CD4-positive, alpha-beta T cell (primary cell): ENCODE measurements at regions not wholly inside any gene's neighbourhood (a gene's known extent, or its start where the extent isn't known, plus 50 kb on each side); places are given as distances from the start of the nearest gene placed in this dataset.

Source experiments
- ATAC-seq: fragments of 200-7000 bp; cut with Tn5 transposase; one replicate; pipeline ENCODE4 v1.10.0; 2022; ENCODE audit warnings: mild to moderate bottlenecking; ENCODE audit not compliant: poor library complexity
- CTCF ChIA-PET: fragments of 350-600 bp; sonication (Branson Sonifier 250); formaldehyde crosslinking; loops from one replicate; lab custom pipeline; 2021; ENCODE audit warnings: antibody characterized with exemption, inconsistent platforms; lab: Charles Lee
- POLR2A ChIA-PET: fragments of 350-600 bp; sonication (Branson Sonifier 250); formaldehyde crosslinking; loops from one replicate; lab custom pipeline; 2021; ENCODE audit warnings: antibody characterized with exemption, inconsistent platforms; lab: Charles Lee
- DNase-seq, 14 experiments: peaks; one replicate each; pipeline ENCODE4 v3.0.0-alpha.2; 2013 to 2020; ENCODE audit warnings: mixed read lengths in 2 of 14
- H3K27ac ChIP-seq, 2 donors: one replicate each; pipeline versions ENCODE4 v1.5.1 to v1.7.0; 2013; ENCODE audit warnings: low read length in 2 of 2, low read depth in 1 of 2, mild to moderate bottlenecking in 1 of 2
- H3K27me3 ChIP-seq, 2 experiments: 1 replicate in 1 of 2; 2 replicates in 1 of 2; pipeline versions ENCODE4 v1.6.1 to v1.7.0; 2013; ENCODE audit warnings: low read length in 2 of 2, control low read depth in 1 of 2, mild to moderate bottlenecking in 1 of 2, moderate library complexity in 1 of 2; ENCODE audit not compliant: insufficient read depth in 2 of 2, control insufficient read depth in 1 of 2
- H3K36me3 ChIP-seq: one replicate; pipeline ENCODE4 v1.6.1; 2013; ENCODE audit warnings: low read length, control low read depth; ENCODE audit not compliant: insufficient read depth
- H3K4me1 ChIP-seq: one replicate; pipeline ENCODE4 v1.6.1; 2013; ENCODE audit warnings: low read length, control low read depth; ENCODE audit not compliant: insufficient read depth
- H3K4me3 ChIP-seq: one replicate; pipeline ENCODE4 v1.5.1; 2013; ENCODE audit warnings: mild to moderate bottlenecking, low read length, moderate library complexity
- H3K9me3 ChIP-seq, 2 experiments: 1 replicate in 1 of 2; 2 replicates in 1 of 2; pipeline versions ENCODE4 v1.6.1 to v1.7.0; 2013; ENCODE audit warnings: low read length in 2 of 2, mild to moderate bottlenecking in 2 of 2, control low read depth in 1 of 2, moderate library complexity in 1 of 2; ENCODE audit not compliant: control insufficient read depth in 1 of 2, insufficient read depth in 1 of 2
- H3K27ac Mint-ChIP-seq: one replicate; pipeline ENCODE4 v1.8.0; 2020; ENCODE audit warnings: mixed read lengths
- H3K27me3 Mint-ChIP-seq: one replicate; pipeline ENCODE4 v1.8.0; 2021; ENCODE audit warnings: mixed read lengths
- H3K36me3 Mint-ChIP-seq: one replicate; pipeline ENCODE4 v1.8.0; 2021; ENCODE audit warnings: low read depth, mixed read lengths
- H3K4me1 Mint-ChIP-seq: one replicate; pipeline ENCODE4 v1.8.0; 2021; ENCODE audit warnings: low read depth, mixed read lengths
- H3K4me3 Mint-ChIP-seq: one replicate; pipeline ENCODE4 v1.8.0; 2020; ENCODE audit warnings: mild to moderate bottlenecking, mixed read lengths
- H3K9me3 Mint-ChIP-seq: one replicate; pipeline ENCODE4 v1.8.0; 2020; ENCODE audit warnings: mixed read lengths
- intact Hi-C, 2 experiments: fragments of 100-400 bp; cut with DNase I in 1 of 2; cut with micrococcal nuclease in 1 of 2; formaldehyde crosslinking; loops; one replicate each; pipeline versions ENCODE4 v1.15.1 to v1.9.0; 2023 to 2025; cut with DNase I, micrococcal nuclease
- TF ChIP-seq, protein P1 (sequence below): fragments of 200-600 bp; IDR thresholded peaks from one replicate; pipeline ENCODE4 v1.8.0; 2022; ENCODE audit warnings: antibody characterized with exemption, mild to moderate bottlenecking

DNA sequence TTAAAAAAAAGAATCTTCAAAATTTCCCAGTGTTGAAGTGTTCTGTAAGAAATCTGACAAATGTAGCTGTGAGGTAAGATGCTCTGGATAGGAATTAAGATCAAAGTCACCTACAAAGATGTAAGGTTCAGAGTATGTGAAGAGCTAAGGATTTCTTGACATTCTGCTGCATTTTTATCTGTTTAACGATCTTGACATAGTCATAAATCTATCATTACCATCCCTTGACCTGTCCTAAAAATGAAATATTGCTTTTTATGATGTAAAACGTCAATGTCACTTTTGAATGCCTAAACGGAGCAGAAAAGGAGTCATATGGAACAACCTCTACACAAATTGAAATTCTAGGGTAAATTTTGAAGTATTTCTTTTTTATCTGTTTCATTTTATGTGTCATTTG is 939.3 kb downstream of the CDH18 start:
- no peaks in the 10 kb centered on the region for H3K27me3 ChIP-seq
- H3K9me3 ChIP-seq: peaks cover 0 to 10% of the 10 kb centered on the region in 2 experiments
- Mint-ChIP-seq H3K4me1 (no peaks in the 10 kb centered on the region), H3K36me3 (no peaks in the 10 kb centered on the region), H3K9me3 (peaks cover 7% of the 10 kb centered on the region), H3K4me3 (no peak overlapping the region), H3K27ac (no peak overlapping the region), H3K27me3 (no peaks in the 10 kb centered on the region)
- no peaks in the 10 kb centered on the region for H3K4me1 ChIP-seq
- CTCF ChIA-PET: no interaction called here
- POLR2A ChIA-PET: no interaction called here
- intact Hi-C loops: no loop called here
- no peaks in the 10 kb centered on the region for H3K36me3 ChIP-seq
- H3K27ac ChIP-seq: no peak overlapping the region
- H3K4me3 ChIP-seq: no peak overlapping the region
- TF ChIP-seq, protein P1, sequence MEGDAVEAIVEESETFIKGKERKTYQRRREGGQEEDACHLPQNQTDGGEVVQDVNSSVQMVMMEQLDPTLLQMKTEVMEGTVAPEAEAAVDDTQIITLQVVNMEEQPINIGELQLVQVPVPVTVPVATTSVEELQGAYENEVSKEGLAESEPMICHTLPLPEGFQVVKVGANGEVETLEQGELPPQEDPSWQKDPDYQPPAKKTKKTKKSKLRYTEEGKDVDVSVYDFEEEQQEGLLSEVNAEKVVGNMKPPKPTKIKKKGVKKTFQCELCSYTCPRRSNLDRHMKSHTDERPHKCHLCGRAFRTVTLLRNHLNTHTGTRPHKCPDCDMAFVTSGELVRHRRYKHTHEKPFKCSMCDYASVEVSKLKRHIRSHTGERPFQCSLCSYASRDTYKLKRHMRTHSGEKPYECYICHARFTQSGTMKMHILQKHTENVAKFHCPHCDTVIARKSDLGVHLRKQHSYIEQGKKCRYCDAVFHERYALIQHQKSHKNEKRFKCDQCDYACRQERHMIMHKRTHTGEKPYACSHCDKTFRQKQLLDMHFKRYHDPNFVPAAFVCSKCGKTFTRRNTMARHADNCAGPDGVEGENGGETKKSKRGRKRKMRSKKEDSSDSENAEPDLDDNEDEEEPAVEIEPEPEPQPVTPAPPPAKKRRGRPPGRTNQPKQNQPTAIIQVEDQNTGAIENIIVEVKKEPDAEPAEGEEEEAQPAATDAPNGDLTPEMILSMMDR: no peak
- no peak for ATAC-seq
- no peak for DNase-seq

DNA sequence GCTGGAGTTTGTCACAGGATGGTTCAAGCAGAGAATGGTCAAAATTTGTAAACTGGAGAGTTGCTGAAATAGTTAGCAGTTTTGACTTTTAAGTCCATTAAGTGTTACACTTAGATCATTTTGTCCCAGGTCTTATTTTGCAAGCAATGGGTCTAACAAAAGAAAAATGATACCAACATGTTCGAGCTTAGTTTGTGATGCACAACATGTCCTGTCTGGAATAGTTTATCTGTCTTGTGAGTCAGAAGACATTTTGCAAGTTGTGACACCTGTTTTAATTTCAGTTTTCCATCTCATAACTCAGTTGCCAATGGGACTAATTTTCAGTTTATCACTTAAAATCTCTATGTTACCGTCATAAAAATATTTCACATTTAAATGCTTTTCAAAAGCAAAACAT is 929.8 kb downstream of the CDH18 start:
- H3K4me1 Mint-ChIP-seq: no peaks in the 10 kb centered on the region
- ATAC-seq (no peak), DNase-seq (no peak)
- Histone ChIP-seq H3K4me1 (no peaks in the 10 kb centered on the region), H3K4me3 (no peak overlapping the region), H3K9me3 (peaks cover 0 to 8% of the 10 kb centered on the region in 2 experiments), H3K27me3 (no peaks in the 10 kb centered on the region), H3K36me3 (no peaks in the 10 kb centered on the region), H3K27ac (no peak overlapping the region)
- CTCF ChIA-PET: no interaction called here
- H3K4me3 Mint-ChIP-seq: no peak overlapping the region
- POLR2A ChIA-PET: no interaction called here
- TF ChIP-seq, protein P1: no peak
- H3K27me3 Mint-ChIP-seq: no peaks in the 10 kb centered on the region
- H3K27ac Mint-ChIP-seq: no peak overlapping the region
- intact Hi-C loops: no loop called here
- peaks cover 5% of the 10 kb centered on the region for H3K9me3 Mint-ChIP-seq
- H3K36me3 Mint-ChIP-seq: no peaks in the 10 kb centered on the region

GRCh38 chr5:19064094-19064493 is 923.9 kb downstream of the CDH18 start:
- Mint-ChIP-seq H3K27ac (no peak overlapping the region), H3K4me1 (no peaks in the 10 kb centered on the region), H3K27me3 (no peaks in the 10 kb centered on the region), H3K36me3 (no peaks in the 10 kb centered on the region), H3K9me3 (peaks cover 9% of the 10 kb centered on the region), H3K4me3 (no peak overlapping the region)
- H3K27me3 ChIP-seq: no peaks in the 10 kb centered on the region
- ATAC-seq: no peak
- H3K4me3 ChIP-seq: no peak overlapping the region
- no peaks in the 10 kb centered on the region for H3K4me1 ChIP-seq
- CTCF ChIA-PET: no interaction called here
- TF ChIP-seq, protein P1: no peak
- no peaks in the 10 kb centered on the region for H3K36me3 ChIP-seq
- no peak overlapping the region for H3K27ac ChIP-seq
- intact Hi-C loops: no loop called here
- no peak for DNase-seq
- POLR2A ChIA-PET: no interaction called here
- H3K9me3 ChIP-seq: peaks cover 0 to 2% of the 10 kb centered on the region in 2 experiments
